CD4-positive, alpha-beta T cell (primary cell): ENCODE measurements at regions not wholly inside any gene's neighbourhood (a gene's known extent, or its start where the extent isn't known, plus 50 kb on each side); places are given as distances from the start of the nearest gene placed in this dataset.

Experiments used
- ATAC-seq: fragments of 200-7000 bp; cut with Tn5 transposase; one replicate; pipeline ENCODE4 v1.10.0; 2022; ENCODE audit warnings: mild to moderate bottlenecking; ENCODE audit not compliant: poor library complexity
- CTCF ChIA-PET: fragments of 350-600 bp; sonication (Branson Sonifier 250); formaldehyde crosslinking; loops from one replicate; lab custom pipeline; 2021; ENCODE audit warnings: antibody characterized with exemption, inconsistent platforms; lab: Charles Lee
- POLR2A ChIA-PET: fragments of 350-600 bp; sonication (Branson Sonifier 250); formaldehyde crosslinking; loops from one replicate; lab custom pipeline; 2021; ENCODE audit warnings: antibody characterized with exemption, inconsistent platforms; lab: Charles Lee
- DNase-seq, 14 experiments: peaks; one replicate each; pipeline ENCODE4 v3.0.0-alpha.2; 2013 to 2020; ENCODE audit warnings: mixed read lengths in 2 of 14
- H3K27ac ChIP-seq, 2 donors: one replicate each; pipeline versions ENCODE4 v1.5.1 to v1.7.0; 2013; ENCODE audit warnings: low read length in 2 of 2, low read depth in 1 of 2, mild to moderate bottlenecking in 1 of 2
- H3K27me3 ChIP-seq, 2 experiments: 1 replicate in 1 of 2; 2 replicates in 1 of 2; pipeline versions ENCODE4 v1.6.1 to v1.7.0; 2013; ENCODE audit warnings: low read length in 2 of 2, control low read depth in 1 of 2, mild to moderate bottlenecking in 1 of 2, moderate library complexity in 1 of 2; ENCODE audit not compliant: insufficient read depth in 2 of 2, control insufficient read depth in 1 of 2
- H3K36me3 ChIP-seq: one replicate; pipeline ENCODE4 v1.6.1; 2013; ENCODE audit warnings: low read length, control low read depth; ENCODE audit not compliant: insufficient read depth
- H3K4me1 ChIP-seq: one replicate; pipeline ENCODE4 v1.6.1; 2013; ENCODE audit warnings: low read length, control low read depth; ENCODE audit not compliant: insufficient read depth
- H3K4me3 ChIP-seq: one replicate; pipeline ENCODE4 v1.5.1; 2013; ENCODE audit warnings: mild to moderate bottlenecking, low read length, moderate library complexity
- H3K9me3 ChIP-seq, 2 experiments: 1 replicate in 1 of 2; 2 replicates in 1 of 2; pipeline versions ENCODE4 v1.6.1 to v1.7.0; 2013; ENCODE audit warnings: low read length in 2 of 2, mild to moderate bottlenecking in 2 of 2, control low read depth in 1 of 2, moderate library complexity in 1 of 2; ENCODE audit not compliant: control insufficient read depth in 1 of 2, insufficient read depth in 1 of 2
- H3K27ac Mint-ChIP-seq: one replicate; pipeline ENCODE4 v1.8.0; 2020; ENCODE audit warnings: mixed read lengths
- H3K27me3 Mint-ChIP-seq: one replicate; pipeline ENCODE4 v1.8.0; 2021; ENCODE audit warnings: mixed read lengths
- H3K36me3 Mint-ChIP-seq: one replicate; pipeline ENCODE4 v1.8.0; 2021; ENCODE audit warnings: low read depth, mixed read lengths
- H3K4me1 Mint-ChIP-seq: one replicate; pipeline ENCODE4 v1.8.0; 2021; ENCODE audit warnings: low read depth, mixed read lengths
- H3K4me3 Mint-ChIP-seq: one replicate; pipeline ENCODE4 v1.8.0; 2020; ENCODE audit warnings: mild to moderate bottlenecking, mixed read lengths
- H3K9me3 Mint-ChIP-seq: one replicate; pipeline ENCODE4 v1.8.0; 2020; ENCODE audit warnings: mixed read lengths
- CTCF ChIP-seq: fragments of 200-600 bp; IDR thresholded peaks from one replicate; pipeline ENCODE4 v1.8.0; 2022; ENCODE audit warnings: antibody characterized with exemption, mild to moderate bottlenecking
- intact Hi-C, 2 experiments: fragments of 100-400 bp; cut with DNase I in 1 of 2; cut with micrococcal nuclease in 1 of 2; formaldehyde crosslinking; loops; one replicate each; pipeline versions ENCODE4 v1.15.1 to v1.9.0; 2023 to 2025; cut with DNase I, micrococcal nuclease

GRCh38 chr1:184247671-184248070 is 139.2 kb upstream of the C1orf21 start:
- Histone ChIP-seq H3K36me3 (no peaks in the 10 kb centered on the region), H3K9me3 (no peaks in the 10 kb centered on the region), H3K27me3 (peaks cover 0 to 5% of the 10 kb centered on the region in 2 experiments), H3K27ac (no peak overlapping the region), H3K4me3 (no peak overlapping the region), H3K4me1 (no peaks in the 10 kb centered on the region)
- TF ChIP-seq CTCF: no peak
- no peak for DNase-seq
- no peaks in the 10 kb centered on the region for H3K9me3 Mint-ChIP-seq
- intact Hi-C loops: no loop called here
- H3K27ac Mint-ChIP-seq: no peak overlapping the region
- H3K4me3 Mint-ChIP-seq: no peak overlapping the region
- ChIA-PET POLR2A (no interaction called here), CTCF (no interaction called here)
- no peaks in the 10 kb centered on the region for H3K36me3 Mint-ChIP-seq
- H3K27me3 Mint-ChIP-seq: peaks cover 25% of the 10 kb centered on the region
- no peaks in the 10 kb centered on the region for H3K4me1 Mint-ChIP-seq
- no peak for ATAC-seq

- Mint-ChIP-seq H3K27me3 (peaks cover 33% of the 10 kb centered on the region), H3K4me1 (no peaks in the 10 kb centered on the region), H3K4me3 (no peak overlapping the region), H3K9me3 (no peaks in the 10 kb centered on the region), H3K36me3 (no peaks in the 10 kb centered on the region), H3K27ac (no peak overlapping the region)
- Histone ChIP-seq H3K4me1 (no peaks in the 10 kb centered on the region), H3K36me3 (no peaks in the 10 kb centered on the region), H3K27me3 (peaks cover 4 to 5% of the 10 kb centered on the region in 2 experiments), H3K4me3 (no peak overlapping the region), H3K27ac (no peak overlapping the region), H3K9me3 (no peaks in the 10 kb centered on the region)
- ATAC-seq (no peak), DNase-seq (no peak)
- ChIA-PET POLR2A (no interaction called here), CTCF (no interaction called here)
- intact Hi-C loops: no loop called here
- no peak for TF ChIP-seq CTCF
Observed at GRCh38 chr1:184253921-184254320, 132.9 kb upstream of the C1orf21 start.

GRCh38 chr1:184254849-184255248 is 132.0 kb upstream of the C1orf21 start:
- intact Hi-C loops: no loop called here
- Histone ChIP-seq H3K36me3 (no peaks in the 10 kb centered on the region), H3K4me1 (no peaks in the 10 kb centered on the region), H3K4me3 (no peak overlapping the region), H3K27ac (no peak overlapping the region), H3K9me3 (no peaks in the 10 kb centered on the region), H3K27me3 (peaks cover 0 to 4% of the 10 kb centered on the region in 2 experiments)
- no peaks in the 10 kb centered on the region for H3K36me3 Mint-ChIP-seq
- no peak for TF ChIP-seq CTCF
- no peak for DNase-seq
- no peak overlapping the region for H3K27ac Mint-ChIP-seq
- no peaks in the 10 kb centered on the region for H3K9me3 Mint-ChIP-seq
- H3K4me3 Mint-ChIP-seq: no peak overlapping the region
- no peak for ATAC-seq
- POLR2A ChIA-PET: no interaction called here
- peaks cover 28% of the 10 kb centered on the region for H3K27me3 Mint-ChIP-seq
- CTCF ChIA-PET: no interaction called here
- no peaks in the 10 kb centered on the region for H3K4me1 Mint-ChIP-seq
